ENCODE measurements at regions not wholly inside any gene's neighbourhood (a gene's known extent, or its start where the extent isn't known, plus 50 kb on each side); places are given as distances from the start of the nearest gene placed in this dataset.

- no peak for DNase-seq
Observed at GRCh38 chr2:6487765-6488164, 377.9 kb downstream of the CMPK2 start.

DNA sequence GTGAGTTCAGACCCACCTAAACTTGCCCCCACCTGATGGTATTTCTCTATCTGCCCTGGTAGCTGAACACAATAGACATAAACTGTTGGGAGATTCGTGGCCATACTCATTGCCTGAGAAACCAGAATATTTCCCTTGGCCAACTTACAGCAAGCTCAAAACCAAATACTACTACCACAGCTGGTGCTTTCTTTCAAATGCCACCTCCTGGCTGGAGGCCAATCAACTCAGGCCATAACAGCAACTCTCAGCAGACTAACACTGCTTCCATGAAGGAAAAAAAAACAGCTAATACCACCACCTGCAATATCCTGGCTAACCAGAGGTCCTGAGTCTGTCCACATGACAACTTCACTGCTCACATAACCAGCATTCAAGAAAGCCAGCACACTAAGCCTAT lies 373.1 kb downstream of the CMPK2 start:
- DNase-seq: no peak

- DNase-seq: no peak
Observed at GRCh38 chr2:6493266-6493665, 372.4 kb downstream of the CMPK2 start.

- no peak for DNase-seq
Observed at GRCh38 chr2:6493669-6494068, 372.0 kb downstream of the CMPK2 start.

DNA sequence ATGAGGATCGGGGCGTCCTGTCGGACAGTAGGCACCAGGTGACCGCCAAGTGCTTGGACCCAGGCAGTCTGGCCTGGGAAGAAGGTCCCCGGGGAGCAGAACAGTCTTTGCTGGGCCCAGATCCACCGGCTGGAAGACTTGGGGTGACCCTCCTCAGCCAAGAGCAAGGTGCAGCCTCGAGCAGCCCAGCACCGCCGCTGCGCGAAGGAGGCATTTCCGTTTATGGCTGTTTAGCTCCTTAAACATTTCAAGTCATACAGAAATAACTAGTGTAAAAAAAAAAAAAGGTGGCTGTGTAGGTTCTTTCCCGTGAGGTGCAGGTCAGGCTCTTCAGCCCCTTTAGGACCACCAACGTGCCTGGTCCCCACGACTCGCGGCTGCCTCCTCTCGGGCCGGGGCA lies 370.2 kb downstream of the CMPK2 start:
- no peak for DNase-seq

GRCh38 chr2:6496376-6496775 lies 369.3 kb downstream of the CMPK2 start:
- no peak for DNase-seq

DNA sequence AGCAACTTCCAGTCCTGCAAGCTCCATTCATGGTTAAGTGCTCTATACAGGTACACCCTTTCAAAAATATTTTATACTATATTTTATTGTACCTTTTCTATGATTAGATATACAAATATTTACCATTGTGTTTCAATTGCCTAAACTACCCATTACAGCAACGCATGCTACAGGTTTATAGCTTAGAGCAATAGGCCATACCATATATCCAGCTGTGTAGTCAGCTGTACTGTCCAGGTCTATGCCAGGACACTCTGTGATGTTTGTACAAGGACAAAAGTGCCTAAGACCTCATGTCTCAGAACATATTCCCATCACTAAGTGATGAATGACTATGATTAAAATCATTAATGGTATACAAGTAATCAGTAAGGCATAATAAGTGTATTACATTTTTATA lies 368.7 kb downstream of the CMPK2 start:
- no peak for DNase-seq

DNA sequence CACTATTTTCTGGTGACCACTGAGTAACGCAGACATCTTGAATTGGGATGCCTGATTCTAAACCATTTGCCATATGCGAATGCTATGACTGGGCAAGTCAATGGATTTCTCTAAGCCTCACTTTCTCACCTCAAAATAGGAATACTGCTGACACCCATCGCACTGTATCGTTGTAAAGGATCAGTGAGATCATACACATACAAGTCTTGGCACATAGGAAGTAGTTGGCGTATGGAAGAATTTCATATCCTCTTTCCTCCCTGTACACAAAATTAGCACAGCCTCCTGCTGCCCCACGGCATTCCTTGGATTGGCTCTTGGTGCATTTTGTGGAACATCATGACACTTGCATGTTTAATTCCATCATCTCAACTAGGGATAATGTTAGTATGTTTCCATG lies 366.9 kb downstream of the CMPK2 start:
- DNase-seq: no peak

- no peak for DNase-seq
Observed at GRCh38 chr2:6499691-6500090, 366.0 kb downstream of the CMPK2 start.

DNA sequence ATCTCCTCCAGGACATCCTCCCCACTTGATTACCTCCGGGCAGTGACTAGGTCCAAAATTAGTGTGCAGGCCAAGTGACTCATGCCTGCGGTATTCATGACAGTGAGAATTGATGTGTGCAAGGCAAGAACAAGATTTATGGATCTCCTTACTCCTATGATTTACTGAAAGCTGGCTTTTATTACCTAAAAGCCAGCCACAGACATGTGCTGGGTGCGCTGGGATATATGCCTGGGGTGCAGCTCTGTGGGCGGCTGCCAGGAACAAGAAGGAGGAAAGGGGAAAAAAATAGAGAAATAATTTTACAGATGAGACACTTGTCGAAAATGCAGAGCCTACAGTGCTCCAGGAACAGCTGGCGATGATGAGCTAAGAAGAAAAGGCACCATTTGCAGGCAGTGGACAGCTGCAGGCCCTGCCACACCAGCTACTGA lies 359.3 kb downstream of the CMPK2 start:
- DNase-seq: no peak

GRCh38 chr2:6506859-6507258 lies 358.8 kb downstream of the CMPK2 start:
- no peak for DNase-seq

GRCh38 chr2:6510532-6510931 lies 355.2 kb downstream of the CMPK2 start:
- DNase-seq: no peak

GRCh38 chr2:6512589-6512988 lies 353.1 kb downstream of the CMPK2 start:
- DNase-seq: no peak

DNA sequence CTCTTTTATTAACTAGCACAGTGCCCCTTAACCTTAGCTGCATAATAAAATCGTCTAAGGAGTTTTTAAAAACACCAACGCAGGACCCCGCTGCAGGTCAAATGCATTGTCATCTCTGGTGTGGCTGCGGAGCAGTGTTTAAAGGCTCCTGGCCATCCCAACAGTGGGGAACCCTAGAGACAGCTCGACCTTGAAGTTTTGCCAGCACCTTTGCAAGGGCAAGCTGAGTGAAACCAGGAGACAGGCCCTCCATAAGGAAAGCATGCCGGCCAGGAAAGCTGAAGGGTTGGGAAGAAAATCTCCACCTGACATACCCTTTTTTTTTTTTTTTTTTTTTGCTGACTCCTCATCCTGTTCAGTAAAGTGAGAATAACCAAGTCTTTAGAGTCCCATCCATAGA lies 349.0 kb downstream of the CMPK2 start:
- no peak for DNase-seq

DNA sequence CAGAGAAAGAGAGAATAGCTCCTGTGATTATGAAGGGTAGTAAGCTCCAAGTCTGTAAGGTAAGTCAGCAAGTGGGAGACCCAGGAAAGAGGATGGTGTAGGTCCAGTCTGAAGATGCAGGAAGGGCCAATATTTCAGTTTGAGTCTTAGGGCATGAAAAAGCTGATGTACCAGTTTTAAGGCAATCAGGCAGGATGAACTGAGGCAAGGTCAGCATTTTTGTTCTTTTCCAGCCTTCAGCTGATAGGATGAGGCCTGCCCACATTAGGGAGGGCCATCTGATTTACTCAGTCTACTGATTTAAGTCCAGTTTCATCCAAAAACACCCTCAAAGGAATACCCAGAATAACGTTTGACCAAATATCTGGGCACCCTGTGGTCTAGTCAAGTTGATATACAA lies 347.3 kb downstream of the CMPK2 start:
- no peak for DNase-seq

GRCh38 chr2:6523476-6523875 lies 342.2 kb downstream of the CMPK2 start:
- no peak for DNase-seq

DNA sequence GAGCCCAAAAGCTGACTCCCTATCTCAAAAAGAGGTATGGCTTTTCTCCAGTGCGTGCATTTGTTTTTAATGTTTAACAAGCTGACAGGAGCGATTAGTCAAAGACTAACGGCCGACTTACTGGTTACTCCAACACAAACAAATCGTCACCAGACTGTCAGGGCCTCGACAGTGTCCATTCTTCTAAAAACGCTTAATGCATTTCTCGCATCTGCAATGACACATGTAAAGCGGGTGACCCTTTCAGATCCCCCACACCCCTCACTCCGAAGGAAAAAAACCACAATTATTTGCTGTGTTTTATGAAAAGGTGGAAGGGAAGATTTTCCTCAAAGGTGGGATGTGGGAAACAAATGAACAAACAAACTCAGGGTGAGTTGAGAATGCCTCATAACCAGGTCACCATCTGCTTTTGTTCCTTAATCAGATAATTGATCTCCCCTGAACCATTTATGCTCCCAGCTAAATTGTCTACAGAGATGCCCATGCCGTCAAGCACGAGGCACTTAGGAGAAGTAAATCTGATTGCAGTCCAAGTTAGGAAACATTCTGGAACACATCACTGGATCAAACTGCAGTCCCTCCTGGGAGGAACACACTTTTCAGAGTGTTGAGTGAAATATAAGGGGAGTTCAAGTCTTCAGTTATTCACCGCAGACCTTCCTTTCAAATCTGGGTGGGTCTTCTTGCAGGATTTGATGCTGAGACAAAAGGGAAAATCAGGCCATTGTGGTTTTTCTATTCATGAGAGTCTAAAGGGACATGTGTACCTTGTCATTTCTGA lies 340.8 kb downstream of the CMPK2 start:
- no peak for DNase-seq

DNA sequence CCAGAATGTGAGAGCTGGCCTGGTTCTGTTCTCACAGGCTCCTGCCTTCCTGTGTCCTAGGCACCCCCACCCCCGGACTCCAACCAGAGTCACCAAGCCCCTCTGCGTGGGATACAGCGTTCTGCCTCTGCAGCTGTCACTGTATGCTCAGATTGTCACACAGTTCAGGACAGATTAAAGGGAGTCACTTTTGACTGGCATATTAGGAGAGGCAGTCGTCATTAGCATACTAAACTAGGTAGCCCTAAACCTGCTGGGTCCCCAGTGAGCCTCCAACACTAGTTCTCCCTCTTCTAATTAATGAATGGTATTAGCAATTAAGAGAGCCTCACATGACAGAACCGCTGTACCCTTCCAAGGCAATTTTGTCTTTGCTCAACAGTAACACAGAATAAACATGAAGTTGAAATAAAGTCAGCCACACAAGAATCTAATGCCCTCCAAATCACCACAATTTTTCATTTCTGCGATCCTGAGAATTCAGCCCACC lies 340.2 kb downstream of the CMPK2 start:
- DNase-seq: no peak

DNA sequence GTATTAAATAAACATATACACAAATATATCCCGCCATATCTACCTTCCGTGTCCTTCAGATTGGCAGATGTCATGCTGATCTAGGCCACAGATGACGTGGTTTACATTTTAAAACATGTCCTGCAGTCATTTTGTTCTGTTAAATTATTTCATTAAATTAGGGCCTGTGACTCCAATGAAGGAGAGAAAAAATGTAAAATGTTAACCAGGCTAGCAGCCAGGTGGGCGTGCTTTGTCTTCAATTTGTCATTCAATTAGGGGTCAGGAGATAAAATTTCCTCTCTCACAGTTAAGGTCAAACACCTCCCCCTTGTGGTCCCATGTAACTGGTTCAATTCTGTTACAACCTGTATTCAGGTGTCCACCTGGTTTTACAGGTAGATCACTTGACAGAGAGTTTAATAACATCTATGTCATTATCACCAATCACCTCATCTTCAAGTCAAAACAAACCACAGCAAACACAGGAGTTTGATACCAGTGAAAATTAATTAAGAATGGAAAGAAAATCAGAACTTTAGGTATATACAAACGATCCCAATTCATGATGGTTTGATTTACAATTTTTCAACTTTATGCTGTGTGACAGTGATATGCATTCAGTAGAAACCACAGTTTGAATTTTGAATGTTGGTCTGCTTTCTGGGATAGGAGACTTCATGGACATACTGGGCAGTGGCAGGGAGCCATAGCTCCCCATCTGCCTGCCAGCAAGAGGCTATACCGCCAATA lies 339.4 kb downstream of the CMPK2 start:
- DNase-seq: no peak

GRCh38 chr2:6531304-6531703 lies 334.4 kb downstream of the CMPK2 start:
- DNase-seq: no peak

GRCh38 chr2:6535572-6535971 lies 330.1 kb downstream of the CMPK2 start:
- DNase-seq: no peak

- no peak for DNase-seq
Observed at GRCh38 chr2:6538607-6539006, 327.1 kb downstream of the CMPK2 start.

GRCh38 chr2:6545336-6545735 lies 320.4 kb downstream of the CMPK2 start:
- no peak for DNase-seq

- no peak for DNase-seq
Observed at GRCh38 chr2:6545795-6546194, 319.9 kb downstream of the CMPK2 start.

Data from central memory CD4-positive, alpha-beta T cell (primary cell).